IMR-90 (cell line): ENCODE measurements at regions not wholly inside any gene's neighbourhood (a gene's known extent, or its start where the extent isn't known, plus 50 kb on each side); places are given as distances from the start of the nearest gene placed in this dataset.

ENCODE experiments used
- ATAC-seq: fragments of 200-7000 bp; cut with Tn5 transposase; 2 replicates; pipeline ENCODE4 v1.9.1; 2020; ENCODE audit warnings: low read depth, mild to moderate bottlenecking, moderate library complexity
- BruUV-seq: library from RNA; stranded (reverse); fragments of 400-500 nt; replicated peaks from 2 replicates; lab custom pipeline; 2021; lab: Mats Ljungman, UMichigan
- CTCF ChIA-PET: fragments of 300-600 bp; formaldehyde crosslinking; extraction: SDS; loops from one replicate; lab custom pipeline; 2021; ENCODE audit warnings: antibody characterized with exemption; lab: Yijun Ruan, JAX
- POLR2A ChIA-PET: fragments of 300-600 bp; sonication (Branson Sonifier 250); formaldehyde crosslinking; loops from one replicate; lab custom pipeline; 2022; ENCODE audit warnings: antibody characterized with exemption; ENCODE audit not compliant: unreplicated experiment; lab: Charles Lee
- DNase-seq: peaks from one replicate; pipeline ENCODE4 v3.0.0; 2013
- H2AFZ ChIP-seq: replicated peaks from 2 replicates; pipeline ENCODE3; 2013; ENCODE audit warnings: low read length, mild to moderate bottlenecking; ENCODE audit not compliant: poor library complexity
- H2AK5ac ChIP-seq: 2 replicates; pipeline ENCODE4 v1.6.1; 2013; ENCODE audit warnings: low read depth, low read length, inconsistent platforms
- H2AK9ac ChIP-seq: replicated peaks from 2 replicates; pipeline ENCODE3; 2013; ENCODE audit warnings: mild to moderate bottlenecking, low read depth, low read length, moderate library complexity; ENCODE audit not compliant: poor library complexity
- H2BK120ac ChIP-seq: 2 replicates; pipeline ENCODE4 v1.6.1; 2013; ENCODE audit warnings: low read depth, low read length, inconsistent platforms
- H2BK15ac ChIP-seq: 3 replicates; pipeline ENCODE4 v1.6.1; 2013; ENCODE audit warnings: low read depth, low read length, inconsistent platforms
- H2BK20ac ChIP-seq: 2 replicates; pipeline ENCODE4 v1.6.1; 2013; ENCODE audit warnings: low read depth, mild to moderate bottlenecking, inconsistent platforms, low read length, moderate library complexity
- H2BK5ac ChIP-seq: 2 replicates; pipeline ENCODE4 v1.6.1; 2013; ENCODE audit warnings: mild to moderate bottlenecking, low read depth, low read length, inconsistent platforms; ENCODE audit not compliant: poor library complexity, severe bottlenecking
- H3K14ac ChIP-seq: replicated peaks from 2 replicates; pipeline ENCODE4 v1.6.1; 2013; ENCODE audit warnings: low read depth, low read length, inconsistent platforms
- H3K18ac ChIP-seq: 2 replicates; pipeline ENCODE4 v1.6.1; 2013; ENCODE audit warnings: low read depth, low read length, control low read depth
- H3K23ac ChIP-seq: 2 replicates; pipeline ENCODE4 v1.6.1; 2013; ENCODE audit warnings: low read depth, low read length, inconsistent platforms
- H3K27ac ChIP-seq: 2 replicates; pipeline ENCODE4 v1.5.1; 2013; ENCODE audit warnings: mild to moderate bottlenecking, control low read depth, low read length; ENCODE audit not compliant: insufficient read depth
- H3K27me3 ChIP-seq: 2 replicates; pipeline ENCODE4 v1.6.1; 2013; ENCODE audit warnings: low read length; ENCODE audit not compliant: control insufficient read depth, insufficient read depth
- H3K36me3 ChIP-seq: 2 replicates; pipeline ENCODE4 v1.6.1; 2013; ENCODE audit warnings: low read length, mixed read lengths; ENCODE audit not compliant: control insufficient read depth, insufficient read depth
- H3K4ac ChIP-seq: 2 replicates; pipeline ENCODE4 v1.6.1; 2013; ENCODE audit warnings: low read depth, low read length, inconsistent platforms
- H3K4me1 ChIP-seq: 2 replicates; pipeline ENCODE4 v1.6.1; 2013; ENCODE audit warnings: low read length, mixed read lengths; ENCODE audit not compliant: control insufficient read depth, insufficient read depth
- H3K4me2 ChIP-seq: 2 replicates; pipeline ENCODE4 v1.6.1; 2013; ENCODE audit warnings: low read depth, mild to moderate bottlenecking, control low read depth, low read length, moderate library complexity
- H3K4me3 ChIP-seq: 2 replicates; pipeline ENCODE4 v1.5.1; 2013; ENCODE audit warnings: low read depth, mild to moderate bottlenecking, control low read depth, low read length, moderate library complexity; ENCODE audit not compliant: insufficient read depth
- H3K56ac ChIP-seq: 2 replicates; pipeline ENCODE4 v1.6.1; 2013; ENCODE audit warnings: low read length, inconsistent platforms; ENCODE audit not compliant: insufficient read depth; ENCODE audit errors: extremely low read depth
- H3K79me1 ChIP-seq, 2 experiments: 2 replicates each; pipeline ENCODE4 v1.6.1; 2013; ENCODE audit warnings: low read length in 2 of 2, inconsistent platforms in 1 of 2, low read depth in 1 of 2
- H3K9ac ChIP-seq: 2 replicates; pipeline ENCODE4 v1.6.1; 2013; ENCODE audit warnings: low read depth, low read length, control low read depth
- H3K9me1 ChIP-seq: 2 replicates; pipeline ENCODE4 v1.6.1; 2013; ENCODE audit warnings: low read length, inconsistent platforms; ENCODE audit not compliant: insufficient read depth
- H3K9me3 ChIP-seq: 2 replicates; pipeline ENCODE4 v1.6.1; 2013; ENCODE audit warnings: low read length; ENCODE audit not compliant: control insufficient read depth, insufficient read depth
- H4K20me1 ChIP-seq: 2 replicates; pipeline ENCODE4 v1.6.1; 2013; ENCODE audit warnings: low read length, inconsistent platforms; ENCODE audit not compliant: insufficient read depth
- H4K5ac ChIP-seq: 2 replicates; pipeline ENCODE4 v1.6.1; 2013; ENCODE audit warnings: mild to moderate bottlenecking, low read depth, low read length, control low read depth
- H4K8ac ChIP-seq, 2 experiments: 2 replicates each; pipeline ENCODE4 v1.6.1; 2013; ENCODE audit warnings: low read depth in 2 of 2, low read length in 2 of 2, control low read depth in 1 of 2, inconsistent platforms in 1 of 2
- H4K91ac ChIP-seq: 2 replicates; pipeline ENCODE4 v1.6.1; 2013; ENCODE audit warnings: low read depth, low read length, inconsistent platforms; ENCODE audit not compliant: insufficient read depth
- BHLHE40 ChIP-seq: fragments of 150-350 bp; IDR thresholded peaks from 2 replicates; pipeline ENCODE4 v1.6.1; 2016; ENCODE audit warnings: mild to moderate bottlenecking, low read depth, low read length
- CHD1 ChIP-seq: IDR thresholded peaks from 2 replicates; pipeline ENCODE4 v1.6.1; 2012; ENCODE audit warnings: low read depth, low read length, improper control_type of control experiment
- CTCF ChIP-seq: conservative IDR thresholded peaks from 2 replicates; pipeline ENCODE4 v1.5.1; 2012; ENCODE audit warnings: mild to moderate bottlenecking, low read depth, low read length, improper control_type of control experiment
- ELK1 ChIP-seq: fragments of 150-350 bp; IDR thresholded peaks from 2 replicates; pipeline ENCODE4 v1.6.1; 2016; ENCODE audit warnings: low read depth, mild to moderate bottlenecking, low read length, moderate library complexity, borderline replicate concordance
- FOS ChIP-seq: fragments of 150-350 bp; IDR thresholded peaks from 2 replicates; pipeline ENCODE4 v1.6.1; 2016; ENCODE audit warnings: low read depth, low read length
- MAFK ChIP-seq: IDR thresholded peaks from 2 replicates; pipeline ENCODE4 v1.6.1; 2012; ENCODE audit warnings: low read depth, low read length, improper control_type of control experiment
- MXI1 ChIP-seq: IDR thresholded peaks from 2 replicates; pipeline ENCODE4 v1.6.1; 2012; ENCODE audit warnings: low read depth, mild to moderate bottlenecking, low read length, moderate library complexity, borderline replicate concordance
- NFE2L2 ChIP-seq: fragments of 150-350 bp; IDR thresholded peaks from 2 replicates; pipeline ENCODE4 v1.6.1; 2016; ENCODE audit warnings: low read depth, mild to moderate bottlenecking, low read length
- RCOR1 ChIP-seq: IDR thresholded peaks from 2 replicates; pipeline ENCODE4 v1.6.1; 2012; ENCODE audit warnings: mild to moderate bottlenecking, low read length, improper control_type of control experiment; ENCODE audit not compliant: insufficient replicate concordance
- RFX5 ChIP-seq: IDR thresholded peaks from 2 replicates; pipeline ENCODE4 v1.8.0; 2012; ENCODE audit warnings: low read depth, mild to moderate bottlenecking, low read length, moderate library complexity
- SMC3 ChIP-seq: fragments of 150-350 bp; IDR thresholded peaks from 2 replicates; pipeline ENCODE4 v1.6.1; 2016; ENCODE audit warnings: low read depth, mild to moderate bottlenecking, antibody characterized with exemption, low read length, moderate library complexity
- USF2 ChIP-seq: fragments of 150-350 bp; IDR thresholded peaks from 2 replicates; pipeline ENCODE4 v1.6.1; 2017; ENCODE audit warnings: mild to moderate bottlenecking, antibody characterized with exemption, low read length, low read depth
- WGBS, 2 experiments: methylation state at CpG; one replicate each; pipeline versions ENCODE4 v1.1.5 to v1.1.7; 2013; ENCODE audit warnings: missing lambda C conversion rate in 2 of 2; ENCODE audit not compliant: insufficient read length in 1 of 2; ENCODE audit errors: extremely low coverage in 2 of 2; 5-methylcytosine and 5-hydroxymethylcytosine counted together
- dilution Hi-C: fragments of 300-500 bp; cut with HindIII; formaldehyde crosslinking; loops from one replicate; pipeline ENCODE4 v1.14.3; 2018; ENCODE audit warnings: low sequenced_read_pairs; ENCODE audit not compliant: unreplicated experiment
- in situ Hi-C: fragments of 300-500 bp; cut with MboI; formaldehyde crosslinking; loops from 3 replicates; pipeline ENCODE4 v1.14.3; 2019; ENCODE audit warnings: low sequenced_read_pairs, inconsistent platforms, mixed read lengths
- intact Hi-C: fragments of 100-400 bp; cut with micrococcal nuclease; formaldehyde crosslinking; loops from 2 replicates; pipeline ENCODE4 v1.10.0; 2022

DNA sequence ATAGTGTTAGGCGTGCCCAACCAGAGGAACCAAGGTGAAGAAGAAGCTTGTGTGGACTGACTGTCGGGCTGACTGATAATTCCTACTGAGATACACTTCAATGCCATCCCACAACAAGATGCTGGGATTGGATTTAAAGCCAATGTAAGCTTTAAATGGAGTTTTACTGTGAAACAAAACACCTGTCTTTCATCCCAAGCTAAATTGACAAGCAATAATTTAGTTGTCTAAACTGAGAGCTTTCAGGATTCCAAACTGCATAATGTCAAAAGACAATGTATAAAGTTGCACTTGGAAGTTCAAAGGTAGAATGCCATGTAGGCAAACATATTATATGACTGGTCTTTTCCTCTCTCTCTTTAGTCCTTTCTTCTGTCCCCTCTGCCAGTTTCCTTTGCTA lies 1025.3 kb upstream of the FANCL start:
- WGBS, 2 experiments, result no CpG with 5 or more reads among the region's 2 CpGs
- H4K5ac ChIP-seq, result no peak overlapping the region
- no peak overlapping the region for H2AFZ ChIP-seq
- ChIA-PET POLR2A (no interaction called here), CTCF (no interaction called here)
- H4K8ac ChIP-seq, result no peak overlapping the region
- ATAC-seq (no peak), DNase-seq (no peak)
- TF ChIP-seq BHLHE40 (no peak), MXI1 (no peak), USF2 (no peak), RCOR1 (no peak), RFX5 (no peak), CTCF (no peak), ELK1 (no peak), MAFK (no peak), NFE2L2 (no peak), CHD1 (no peak), SMC3 (no peak), FOS (no peak)
- no peak overlapping the region for H3K9ac ChIP-seq
- no peak overlapping the region for H2AK5ac ChIP-seq
- H3K18ac ChIP-seq, result no peak overlapping the region
- no peak overlapping the region for H3K23ac ChIP-seq
- no TSS peak for BruUV-seq
- no peak overlapping the region for H2BK20ac ChIP-seq
- no peak overlapping the region for H3K4me2 ChIP-seq
- H3K27me3 ChIP-seq, result no peaks in the 10 kb centered on the region
- H3K36me3 ChIP-seq, result no peaks in the 10 kb centered on the region
- no peak overlapping the region for H3K27ac ChIP-seq
- in situ Hi-C loops (no loop called here), intact Hi-C loops (no loop called here), dilution Hi-C loops (no loop called here)
- H3K79me1 ChIP-seq, result no peaks in the 10 kb centered on the region
- no peak overlapping the region for H4K91ac ChIP-seq
- H2BK120ac ChIP-seq, result no peak overlapping the region
- H4K20me1 ChIP-seq, result no peaks in the 10 kb centered on the region
- no peak overlapping the region for H2AK9ac ChIP-seq
- no peak overlapping the region for H2BK5ac ChIP-seq
- H2BK15ac ChIP-seq, result no peak overlapping the region
- no peaks in the 10 kb centered on the region for H3K4me1 ChIP-seq
- H3K4ac ChIP-seq, result no peak overlapping the region
- H3K9me1 ChIP-seq, result no peaks in the 10 kb centered on the region
- H3K56ac ChIP-seq, result no peak overlapping the region
- no peak overlapping the region for H3K14ac ChIP-seq
- H3K9me3 ChIP-seq, result no peaks in the 10 kb centered on the region
- H3K4me3 ChIP-seq, result no peak overlapping the region
